ENCODE measurements at regions not wholly inside any gene's neighbourhood (a gene's known extent, or its start where the extent isn't known, plus 50 kb on each side); places are given as distances from the start of the nearest gene placed in this dataset.

- H3K4me3 ChIP-seq (ENCODE audit: low read depth in 1 of 2, low read length in 2 of 2) = 0 out of 4 replicates have a peak overlapping the region, but pooled peaks of 1 of the 2 experiments have one; percentile 16
- peaks cover 21% of the 10 kb centered on the region for H3K9me3 ChIP-seq (ENCODE audit: insufficient read depth, low read length, severe bottlenecking)
- TF ChIP-seq EZH2 (IDR thresholded peaks at IDR 0.05; ENCODE audit: borderline replicate concordance, low read depth, low read length, severe bottlenecking) = no peak
- no peak for TF ChIP-seq CTCF (IDR thresholded peaks at IDR 0.05; ENCODE audit: borderline replicate concordance, extremely low read depth, low read length, poor library complexity, severe bottlenecking)
- peaks cover 2% of the 10 kb centered on the region; the same call in 1 of the 2 replicates for H3K36me3 ChIP-seq (ENCODE audit: insufficient read depth, low read length)
- peak overlapping the region; percentile 10; the same call in 1 of the 2 replicates for H2AFZ ChIP-seq (ENCODE audit: low read depth, low read length)
- H3K4me2 ChIP-seq (ENCODE audit: insufficient read depth, low read length) = peak overlapping the region; percentile 43
- no peaks in the 10 kb centered on the region for H3K27me3 ChIP-seq (ENCODE audit: insufficient read depth, low read length, poor library complexity)
- peak overlapping the region; percentile 17; the same call in 1 of the 2 replicates for H3K9ac ChIP-seq (ENCODE audit: low read depth, low read length)
- ATAC-seq (ENCODE audit: insufficient read depth, low read depth) (peak; percentile 89), DNase-seq (peak; percentile 9)
- peak overlapping the region; percentile 85 for H3K27ac ChIP-seq (ENCODE audit: low read length)
- no peaks in the 10 kb centered on the region for H4K20me1 ChIP-seq (ENCODE audit: insufficient read depth, low read length)
- peaks cover 45% of the 10 kb centered on the region for H3K4me1 ChIP-seq (ENCODE audit: insufficient read depth, low read length)
- H3K79me2 ChIP-seq (ENCODE audit: insufficient read depth, low read length) = no peaks in the 10 kb centered on the region
Observed at GRCh38 chr12:63410197-63410596, 258.1 kb downstream of the DPY19L2 start.

GRCh38 chr12:63406781-63407180 is 255.8 kb upstream of the AVPR1A start:
- H3K79me2 ChIP-seq (ENCODE audit: insufficient read depth, low read length) = no peaks in the 10 kb centered on the region
- peaks cover 37% of the 10 kb centered on the region for H3K4me1 ChIP-seq (ENCODE audit: insufficient read depth, low read length)
- H3K36me3 ChIP-seq (ENCODE audit: insufficient read depth, low read length) = no peaks in the 10 kb centered on the region
- DNase-seq (no peak), ATAC-seq (ENCODE audit: insufficient read depth, low read depth) (no peak)
- no peaks in the 10 kb centered on the region for H3K27me3 ChIP-seq (ENCODE audit: insufficient read depth, low read length, poor library complexity)
- TF ChIP-seq CTCF (IDR thresholded peaks at IDR 0.05; ENCODE audit: borderline replicate concordance, extremely low read depth, low read length, poor library complexity, severe bottlenecking) (no peak), EZH2 (IDR thresholded peaks at IDR 0.05; ENCODE audit: borderline replicate concordance, low read depth, low read length, severe bottlenecking) (no peak)
- H3K9me3 ChIP-seq (ENCODE audit: insufficient read depth, low read length, severe bottlenecking) = peaks cover 7% of the 10 kb centered on the region
- H3K9ac ChIP-seq (ENCODE audit: low read depth, low read length) = no peak overlapping the region
- H3K4me3 ChIP-seq (ENCODE audit: low read depth in 1 of 2, low read length in 2 of 2) = no peak overlapping the region
- H3K27ac ChIP-seq (ENCODE audit: low read length) = no peak overlapping the region
- no peak overlapping the region for H3K4me2 ChIP-seq (ENCODE audit: insufficient read depth, low read length)
- no peaks in the 10 kb centered on the region for H4K20me1 ChIP-seq (ENCODE audit: insufficient read depth, low read length)
- no peak overlapping the region for H2AFZ ChIP-seq (ENCODE audit: low read depth, low read length)

GRCh38 chr12:63404611-63405010 is 253.6 kb upstream of the AVPR1A start:
- no peak overlapping the region for H2AFZ ChIP-seq (ENCODE audit: low read depth, low read length)
- ATAC-seq (ENCODE audit: insufficient read depth, low read depth) (no peak), DNase-seq (no peak)
- no peak for TF ChIP-seq CTCF (IDR thresholded peaks at IDR 0.05; ENCODE audit: borderline replicate concordance, extremely low read depth, low read length, poor library complexity, severe bottlenecking)
- TF ChIP-seq EZH2 (IDR thresholded peaks at IDR 0.05; ENCODE audit: borderline replicate concordance, low read depth, low read length, severe bottlenecking) = no peak
- H3K4me1 ChIP-seq (ENCODE audit: insufficient read depth, low read length) = peaks cover 21% of the 10 kb centered on the region
- H3K27ac ChIP-seq (ENCODE audit: low read length) = no peak overlapping the region
- no peaks in the 10 kb centered on the region for H4K20me1 ChIP-seq (ENCODE audit: insufficient read depth, low read length)
- H3K36me3 ChIP-seq (ENCODE audit: insufficient read depth, low read length) = no peaks in the 10 kb centered on the region
- no peaks in the 10 kb centered on the region for H3K79me2 ChIP-seq (ENCODE audit: insufficient read depth, low read length)
- peaks cover 13% of the 10 kb centered on the region for H3K9me3 ChIP-seq (ENCODE audit: insufficient read depth, low read length, severe bottlenecking)
- H3K4me2 ChIP-seq (ENCODE audit: insufficient read depth, low read length) = no peak overlapping the region
- H3K9ac ChIP-seq (ENCODE audit: low read depth, low read length) = no peak overlapping the region
- no peaks in the 10 kb centered on the region for H3K27me3 ChIP-seq (ENCODE audit: insufficient read depth, low read length, poor library complexity)
- H3K4me3 ChIP-seq (ENCODE audit: low read depth in 1 of 2, low read length in 2 of 2) = no peak overlapping the region

GRCh38 chr12:63403256-63403655 is 252.3 kb upstream of the AVPR1A start:
- no peaks in the 10 kb centered on the region for H3K27me3 ChIP-seq (ENCODE audit: insufficient read depth, low read length, poor library complexity)
- no peak overlapping the region for H3K4me3 ChIP-seq (ENCODE audit: low read depth in 1 of 2, low read length in 2 of 2)
- H3K9me3 ChIP-seq (ENCODE audit: insufficient read depth, low read length, severe bottlenecking) = peaks cover 23% of the 10 kb centered on the region
- H4K20me1 ChIP-seq (ENCODE audit: insufficient read depth, low read length) = no peaks in the 10 kb centered on the region
- H3K4me2 ChIP-seq (ENCODE audit: insufficient read depth, low read length) = no peak overlapping the region
- H3K79me2 ChIP-seq (ENCODE audit: insufficient read depth, low read length) = no peaks in the 10 kb centered on the region
- no peak for DNase-seq
- no peak overlapping the region for H3K9ac ChIP-seq (ENCODE audit: low read depth, low read length)
- H2AFZ ChIP-seq (ENCODE audit: low read depth, low read length) = no peak overlapping the region
- no peak overlapping the region for H3K27ac ChIP-seq (ENCODE audit: low read length)
- H3K4me1 ChIP-seq (ENCODE audit: insufficient read depth, low read length) = peaks cover 7% of the 10 kb centered on the region
- ATAC-seq (ENCODE audit: insufficient read depth, low read depth) = no peak
- TF ChIP-seq CTCF (IDR thresholded peaks at IDR 0.05; ENCODE audit: borderline replicate concordance, extremely low read depth, low read length, poor library complexity, severe bottlenecking) (no peak), EZH2 (IDR thresholded peaks at IDR 0.05; ENCODE audit: borderline replicate concordance, low read depth, low read length, severe bottlenecking) (no peak)
- H3K36me3 ChIP-seq (ENCODE audit: insufficient read depth, low read length) = no peaks in the 10 kb centered on the region

All from DND-41 (cell line).